CD8-positive, alpha-beta memory T cell (primary cell): ENCODE measurements at regions not wholly inside any gene's neighbourhood (a gene's known extent, or its start where the extent isn't known, plus 50 kb on each side); places are given as distances from the start of the nearest gene placed in this dataset.

Experiments
- CTCF ChIA-PET: fragments of 350-600 bp; sonication (Branson Sonifier 250); formaldehyde crosslinking; loops from one replicate; lab custom pipeline; 2021; ENCODE audit warnings: antibody characterized with exemption; lab: Charles Lee
- POLR2A ChIA-PET: fragments of 350-600 bp; sonication (Branson Sonifier 250); formaldehyde crosslinking; loops from one replicate; lab custom pipeline; 2021; ENCODE audit warnings: antibody characterized with exemption; lab: Charles Lee
- DNase-seq, 5 donors: peaks; one replicate each; pipeline versions ENCODE4 v3.0.0 to v3.0.0-alpha.2; 2020 to 2022; ENCODE audit warnings: mixed read lengths in 1 of 5
- H3K27ac ChIP-seq: one replicate; pipeline ENCODE4 v1.7.0; 2013; ENCODE audit warnings: low read depth, mild to moderate bottlenecking, low read length, moderate library complexity
- H3K27me3 ChIP-seq: 2 replicates; pipeline ENCODE4 v1.7.0; 2013; ENCODE audit warnings: low read length, mild to moderate bottlenecking; ENCODE audit not compliant: insufficient read depth, poor library complexity, severe bottlenecking
- H3K36me3 ChIP-seq: 2 replicates; pipeline ENCODE4 v1.7.0; 2013; ENCODE audit warnings: mild to moderate bottlenecking, low read length, moderate library complexity; ENCODE audit not compliant: insufficient read depth
- H3K4me1 ChIP-seq: 2 replicates; pipeline ENCODE4 v1.7.0; 2013; ENCODE audit warnings: mild to moderate bottlenecking, low read length, moderate library complexity; ENCODE audit not compliant: insufficient read depth
- H3K4me3 ChIP-seq: 2 replicates; pipeline ENCODE4 v1.7.0; 2013; ENCODE audit warnings: mild to moderate bottlenecking, low read length
- H3K9me3 ChIP-seq: 2 replicates; pipeline ENCODE4 v1.7.0; 2013; ENCODE audit warnings: mild to moderate bottlenecking, low read length
- H3K27ac Mint-ChIP-seq, 8 donors: one replicate each; pipeline ENCODE4 v1.8.0; 2020 to 2021; ENCODE audit warnings: mixed read lengths in 8 of 8, mild to moderate bottlenecking in 6 of 8, inconsistent platforms in 3 of 8, moderate library complexity in 3 of 8
- H3K27me3 Mint-ChIP-seq, 2 donors: one replicate each; pipeline ENCODE4 v1.8.0; 2020 to 2021; ENCODE audit warnings: mixed read lengths in 2 of 2, mild to moderate bottlenecking in 1 of 2, moderate library complexity in 1 of 2
- H3K36me3 Mint-ChIP-seq, 3 donors: one replicate each; pipeline ENCODE4 v1.8.0; 2020 to 2021; ENCODE audit warnings: mixed read lengths in 3 of 3, inconsistent platforms in 1 of 3, mild to moderate bottlenecking in 1 of 3
- H3K4me1 Mint-ChIP-seq, 3 donors: one replicate each; pipeline ENCODE4 v1.8.0; 2020 to 2021; ENCODE audit warnings: mixed read lengths in 3 of 3, inconsistent platforms in 1 of 3, mild to moderate bottlenecking in 1 of 3
- H3K4me3 Mint-ChIP-seq, 7 donors: one replicate each; pipeline ENCODE4 v1.8.0; 2020 to 2021; ENCODE audit warnings: mixed read lengths in 7 of 7, mild to moderate bottlenecking in 6 of 7, moderate library complexity in 4 of 7, inconsistent platforms in 2 of 7
- H3K9me3 Mint-ChIP-seq, 5 donors: one replicate each; pipeline ENCODE4 v1.8.0; 2020 to 2022; ENCODE audit warnings: mixed read lengths in 5 of 5, mild to moderate bottlenecking in 3 of 5, moderate library complexity in 2 of 5, inconsistent platforms in 1 of 5

DNA sequence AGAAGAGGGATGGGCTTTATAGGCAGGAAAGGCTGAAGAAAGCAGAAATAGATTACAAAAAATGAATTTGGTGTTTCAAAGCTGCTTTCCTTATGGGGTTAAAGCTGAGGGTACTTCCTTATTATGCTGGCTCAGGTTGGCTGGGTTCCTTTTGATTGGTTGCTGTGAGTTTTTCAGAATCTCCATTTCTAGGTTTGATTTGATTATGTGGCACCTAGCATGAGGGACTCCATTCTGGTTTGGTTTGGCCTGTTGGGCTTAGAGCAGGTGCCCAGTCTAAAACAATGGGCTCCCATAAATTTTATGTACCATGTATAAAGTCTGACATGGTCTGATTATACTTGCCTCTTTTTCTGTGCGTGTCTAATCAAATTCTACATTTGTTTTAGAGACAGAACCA is 362.7 kb downstream of the CXCL12 start:
- Mint-ChIP-seq H3K27me3 (peaks cover 3 to 34% of the 10 kb centered on the region in 2 donors), H3K9me3 (peaks cover 0 to 2% (median 0%) of the 10 kb centered on the region in 5 donors), H3K27ac (no peak overlapping the region), H3K4me3 (no peak overlapping the region), H3K36me3 (no peaks in the 10 kb centered on the region), H3K4me1 (no peaks in the 10 kb centered on the region)
- Histone ChIP-seq H3K4me3 (no peak overlapping the region), H3K36me3 (no peaks in the 10 kb centered on the region), H3K27ac (no peak overlapping the region), H3K4me1 (no peaks in the 10 kb centered on the region), H3K9me3 (no peaks in the 10 kb centered on the region), H3K27me3 (peaks cover 3% of the 10 kb centered on the region)
- DNase-seq: no peak
- CTCF ChIA-PET: no interaction called here
- POLR2A ChIA-PET: no interaction called here

GRCh38 chr10:44020322-44021111 is 364.4 kb downstream of the CXCL12 start:
- ChIA-PET POLR2A (no interaction called here), CTCF (no interaction called here)
- Mint-ChIP-seq H3K4me3 (no peak overlapping the region), H3K36me3 (no peaks in the 10 kb centered on the region), H3K27me3 (peaks cover 2 to 38% of the 10 kb centered on the region in 2 donors), H3K27ac (no peak overlapping the region), H3K4me1 (no peaks in the 10 kb centered on the region), H3K9me3 (peaks cover 0 to 2% (median 0%) of the 10 kb centered on the region in 5 donors)
- no peaks in the 10 kb centered on the region for H3K4me1 ChIP-seq
- H3K9me3 ChIP-seq: no peaks in the 10 kb centered on the region
- peaks cover 3% of the 10 kb centered on the region for H3K27me3 ChIP-seq
- no peak for DNase-seq
- no peaks in the 10 kb centered on the region for H3K36me3 ChIP-seq
- H3K4me3 ChIP-seq: no peak overlapping the region
- H3K27ac ChIP-seq: no peak overlapping the region

GRCh38 chr10:44017483-44018145 is 367.3 kb downstream of the CXCL12 start:
- H3K36me3 ChIP-seq: no peaks in the 10 kb centered on the region
- H3K27me3 ChIP-seq: peaks cover 3% of the 10 kb centered on the region
- DNase-seq: no peak
- Mint-ChIP-seq H3K4me3 (no peak overlapping the region), H3K27ac (no peak overlapping the region), H3K9me3 (peaks cover 0 to 2% (median 0%) of the 10 kb centered on the region in 5 donors), H3K27me3 (peaks cover 5 to 31% of the 10 kb centered on the region in 2 donors), H3K4me1 (no peaks in the 10 kb centered on the region), H3K36me3 (no peaks in the 10 kb centered on the region)
- CTCF ChIA-PET: no interaction called here
- H3K9me3 ChIP-seq: no peaks in the 10 kb centered on the region
- POLR2A ChIA-PET: no interaction called here
- H3K4me1 ChIP-seq: no peaks in the 10 kb centered on the region
- no peak overlapping the region for H3K27ac ChIP-seq
- no peak overlapping the region for H3K4me3 ChIP-seq

DNA sequence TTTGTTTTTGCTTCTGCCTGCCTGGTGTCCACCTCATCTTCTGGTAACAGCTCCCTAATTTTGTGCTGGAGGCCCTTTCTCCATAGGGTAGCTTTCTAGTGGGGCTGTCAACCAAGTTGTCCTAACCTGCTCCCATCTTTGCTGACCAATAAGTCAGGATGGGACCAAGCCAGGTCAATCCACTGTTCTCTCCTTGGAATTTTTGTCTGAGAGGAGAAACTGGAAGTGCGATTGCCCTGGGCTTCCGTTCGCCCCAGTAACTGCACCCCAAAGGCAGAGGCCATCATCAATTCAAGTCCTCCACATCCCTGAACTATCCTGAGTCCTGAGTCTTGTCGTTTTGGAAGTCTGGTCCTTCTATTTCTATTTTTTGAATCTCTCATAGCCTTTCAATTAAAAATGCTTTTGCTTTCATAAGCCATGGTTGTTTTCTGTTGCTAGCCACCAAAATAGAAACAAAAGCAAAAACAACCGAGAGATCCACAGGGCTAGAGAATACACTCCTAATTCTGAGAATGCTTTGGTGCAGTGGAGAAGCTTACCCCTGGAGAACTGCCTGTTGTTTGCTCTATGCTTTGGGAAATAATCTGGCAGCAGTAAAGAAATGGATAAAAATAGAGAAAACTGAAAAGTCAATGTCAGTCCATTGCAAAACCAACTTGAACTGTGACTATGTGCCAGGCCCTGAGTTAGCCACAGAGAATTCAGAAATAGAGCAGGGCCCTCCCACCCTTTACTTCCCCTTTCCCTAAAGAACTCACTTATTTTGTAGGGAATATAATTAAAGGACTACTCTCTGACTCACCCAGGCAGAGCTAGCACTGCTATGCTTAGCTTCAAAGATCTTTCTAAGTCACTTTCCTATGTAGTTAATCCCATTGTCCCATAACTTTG is 368.1 kb downstream of the CXCL12 start:
- H3K4me1 ChIP-seq: no peaks in the 10 kb centered on the region
- Mint-ChIP-seq H3K36me3 (no peaks in the 10 kb centered on the region), H3K27ac (no peak overlapping the region), H3K4me3 (no peak overlapping the region), H3K27me3 (peaks cover 5 to 23% of the 10 kb centered on the region in 2 donors), H3K9me3 (peaks cover 0 to 2% (median 0%) of the 10 kb centered on the region in 5 donors), H3K4me1 (no peaks in the 10 kb centered on the region)
- CTCF ChIA-PET: no interaction called here
- no peak for DNase-seq
- peaks cover 3% of the 10 kb centered on the region for H3K27me3 ChIP-seq
- H3K4me3 ChIP-seq: no peak overlapping the region
- POLR2A ChIA-PET: no interaction called here
- H3K9me3 ChIP-seq: no peaks in the 10 kb centered on the region
- H3K36me3 ChIP-seq: no peaks in the 10 kb centered on the region
- no peak overlapping the region for H3K27ac ChIP-seq

DNA sequence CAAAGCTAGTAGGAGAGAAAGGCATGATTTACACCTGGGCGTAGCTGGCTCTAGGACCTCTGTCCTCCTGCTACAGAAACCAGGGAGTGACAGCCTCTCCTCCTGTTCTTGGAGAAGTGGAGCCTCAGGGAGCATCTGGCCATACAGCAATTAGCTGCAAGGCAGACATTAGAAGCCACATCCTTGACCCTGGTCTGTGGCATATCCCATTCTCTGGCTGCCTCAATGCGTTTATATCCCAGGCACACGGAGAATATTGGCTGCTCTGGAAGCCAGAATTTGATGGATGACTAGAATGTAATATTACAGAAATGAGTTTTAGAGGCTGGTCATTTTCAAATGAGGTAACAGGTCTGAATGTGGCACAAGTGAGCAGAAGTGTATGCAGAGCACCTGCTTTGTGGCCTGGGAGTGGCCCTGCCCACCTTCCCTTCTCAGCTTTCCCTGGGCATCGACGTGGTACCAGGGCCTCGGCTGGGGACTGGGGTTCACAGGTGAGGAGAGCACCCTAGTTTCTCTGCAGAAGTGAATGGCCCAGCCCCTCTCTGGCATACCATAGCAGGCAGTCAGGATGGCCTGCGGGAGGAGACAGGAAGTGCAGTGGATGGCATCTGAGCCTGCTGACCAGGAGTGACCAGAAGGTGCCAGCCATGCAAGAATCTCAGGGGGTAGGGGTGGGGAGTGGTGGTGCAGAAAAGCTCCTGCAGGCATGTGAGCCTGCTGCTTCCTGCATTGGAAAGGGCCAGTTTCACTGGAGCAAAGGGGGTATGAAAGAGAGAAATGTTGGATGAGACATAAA is 367.2 kb upstream of the ZNF32 start:
- DNase-seq: no peak
- H3K27me3 ChIP-seq: no peaks in the 10 kb centered on the region
- peaks cover 5 to 18% of the 10 kb centered on the region in 2 donors for H3K27me3 Mint-ChIP-seq
- H3K36me3 Mint-ChIP-seq: no peaks in the 10 kb centered on the region
- no peaks in the 10 kb centered on the region for H3K4me1 Mint-ChIP-seq
- peaks cover 0 to 2% (median 0%) of the 10 kb centered on the region in 5 donors for H3K9me3 Mint-ChIP-seq
- no peak overlapping the region for H3K27ac ChIP-seq
- no peaks in the 10 kb centered on the region for H3K36me3 ChIP-seq
- ChIA-PET POLR2A (no interaction called here), CTCF (no interaction called here)
- H3K27ac Mint-ChIP-seq: peak overlapping the region in 1 of 8 donors; percentile 33
- no peak overlapping the region for H3K4me3 ChIP-seq
- H3K9me3 ChIP-seq: no peaks in the 10 kb centered on the region
- H3K4me1 ChIP-seq: no peaks in the 10 kb centered on the region
- H3K4me3 Mint-ChIP-seq: no peak overlapping the region

DNA sequence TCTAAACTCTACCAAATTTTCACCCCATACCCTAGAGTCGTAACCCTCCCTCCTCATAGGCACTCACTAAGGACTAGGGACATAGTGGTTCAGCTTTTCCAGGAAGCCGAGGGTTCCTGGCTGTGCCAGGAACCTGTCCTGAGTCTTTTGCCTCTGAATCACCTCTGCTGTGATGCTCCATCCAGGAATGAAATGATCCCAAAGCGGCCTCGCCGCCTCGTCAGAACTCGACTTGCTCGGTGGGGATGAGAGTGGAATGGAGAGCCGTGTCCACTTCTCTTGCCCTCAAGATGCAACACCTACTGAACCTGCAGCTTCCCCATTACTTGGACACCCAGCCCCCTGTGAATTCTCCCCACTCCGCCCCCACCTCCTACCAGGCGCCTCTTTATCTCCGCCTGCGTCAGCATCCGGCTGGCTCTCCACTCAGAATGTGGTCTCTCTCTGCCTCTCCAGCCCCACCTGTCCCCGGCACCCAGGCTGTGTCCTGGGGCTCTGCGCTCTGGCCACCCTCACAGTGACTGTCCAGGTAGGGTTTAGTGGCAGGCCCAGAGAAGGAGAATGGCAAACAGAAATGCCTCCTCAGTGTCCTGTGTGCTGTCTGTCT is 366.1 kb upstream of the ZNF32 start:
- no peak overlapping the region for H3K27ac ChIP-seq
- Mint-ChIP-seq H3K9me3 (no peaks in the 10 kb centered on the region), H3K36me3 (no peaks in the 10 kb centered on the region), H3K4me1 (no peaks in the 10 kb centered on the region), H3K4me3 (no peak overlapping the region), H3K27ac (peak overlapping the region in 2 of 8 donors; percentile 68 to 76), H3K27me3 (peaks cover 5 to 18% of the 10 kb centered on the region in 2 donors)
- POLR2A ChIA-PET: no interaction called here
- H3K27me3 ChIP-seq: no peaks in the 10 kb centered on the region
- CTCF ChIA-PET: no interaction called here
- H3K36me3 ChIP-seq: no peaks in the 10 kb centered on the region
- H3K4me1 ChIP-seq: no peaks in the 10 kb centered on the region
- H3K9me3 ChIP-seq: no peaks in the 10 kb centered on the region
- DNase-seq: no peak
- no peak overlapping the region for H3K4me3 ChIP-seq

GRCh38 chr10:44013981-44014380 is 365.3 kb upstream of the ZNF32 start:
- Histone ChIP-seq H3K4me1 (no peaks in the 10 kb centered on the region), H3K27me3 (no peaks in the 10 kb centered on the region), H3K4me3 (no peak overlapping the region), H3K27ac (no peak overlapping the region), H3K9me3 (no peaks in the 10 kb centered on the region), H3K36me3 (no peaks in the 10 kb centered on the region)
- Mint-ChIP-seq H3K9me3 (no peaks in the 10 kb centered on the region), H3K27me3 (peaks cover 5 to 18% of the 10 kb centered on the region in 2 donors), H3K4me3 (no peak overlapping the region), H3K4me1 (no peaks in the 10 kb centered on the region), H3K36me3 (no peaks in the 10 kb centered on the region), H3K27ac (no peak overlapping the region)
- POLR2A ChIA-PET: no interaction called here
- CTCF ChIA-PET: no interaction called here
- no peak for DNase-seq
